Activated gamma-delta T cell treated with Interleukin-2 at 50 U/mL for 16 hours (primary cell): ENCODE measurements at regions not wholly inside any gene's neighbourhood (a gene's known extent, or its start where the extent isn't known, plus 50 kb on each side); places are given as distances from the start of the nearest gene placed in this dataset.
"Not testable (repeated sequence)": the region's sequence is repeated elsewhere in the genome, so short reads cannot be mapped to it uniquely, and the experiment has no call there.

ENCODE experiments used
- DNase-seq: peaks from one replicate; pipeline ENCODE4 v3.0.0-alpha.2; 2020

GRCh38 chr5:154542000-154542399, 64.0 kb upstream of the HAND1 start:
- DNase-seq = no peak

- DNase-seq = no peak
Observed at GRCh38 chr5:154541553-154541952, 63.5 kb upstream of the HAND1 start.

GRCh38 chr5:154540600-154540999, 62.6 kb upstream of the HAND1 start:
- no peak for DNase-seq

- DNase-seq = no peak
Observed at GRCh38 chr5:154538492-154538891, 60.5 kb upstream of the HAND1 start.

- not testable (repeated sequence) for DNase-seq
Observed at GRCh38 chr5:154536439-154536838, 58.4 kb upstream of the HAND1 start.

- DNase-seq = no peak
Observed at GRCh38 chr5:154535535-154535934, 57.5 kb upstream of the HAND1 start.

GRCh38 chr5:154534457-154535050, 56.5 kb upstream of the HAND1 start:
- no peak for DNase-seq

GRCh38 chr5:154529282-154529681, 51.3 kb upstream of the HAND1 start:
- DNase-seq = no peak

GRCh38 chr5:154528005-154528594, 50.1 kb upstream of the HAND1 start:
- no peak for DNase-seq
